ENCODE measurements at regions not wholly inside any gene's neighbourhood (a gene's known extent, or its start where the extent isn't known, plus 50 kb on each side); places are given as distances from the start of the nearest gene placed in this dataset.

- intact Hi-C loops (cut with micrococcal nuclease) = no loop called here
- no peak overlapping the region for H2AFZ ChIP-seq (ENCODE audit: low read depth, low read length)
- no peaks in the 10 kb centered on the region for H3K9me3 ChIP-seq (replicated peaks; ENCODE audit: control insufficient read depth, insufficient read depth, low read depth, low read length)
- H3K9me1 ChIP-seq (ENCODE audit: control insufficient read depth, insufficient read depth, low read length) = no peaks in the 10 kb centered on the region
- H3K27me3 ChIP-seq (ENCODE audit: control insufficient read depth in 2 of 2, insufficient read depth in 2 of 2, low read length in 2 of 2) = peaks cover 3 to 21% of the 10 kb centered on the region in 2 experiments; a peak in 3 of 5 replicates
- POLR2A ChIA-PET = no interaction called here
- no peaks in the 10 kb centered on the region; the same call in 1 of the 2 replicates for H4K20me1 ChIP-seq (replicated peaks; ENCODE audit: control insufficient read depth, insufficient read depth, low read length)
- no peak for FAIRE-seq
- no TSS peak for BruUV-seq (replicated peaks)
- ATAC-seq = no peak
- H3K4me2 ChIP-seq (ENCODE audit: insufficient read depth, low read length) = no peak overlapping the region
- H3K4me1 ChIP-seq (replicated peaks in 1 of 2; ENCODE audit: control insufficient read depth in 2 of 2, insufficient read depth in 2 of 2, low read length in 2 of 2) = peaks cover 0 to 10% of the 10 kb centered on the region in 2 experiments; a peak in 2 of 5 replicates
- no peaks in the 10 kb centered on the region for H3K36me3 ChIP-seq (ENCODE audit: control insufficient read depth, insufficient read depth, low read length)
- no peak for TF ChIP-seq SNRNP70 (optimal IDR thresholded peaks at IDR 0.05; ENCODE audit: low read depth, low read length)
- TF ChIP-seq NR3C1 (CRISPR knock-in tag; IDR thresholded peaks at IDR 0.05) = no peak
- no peak for TF ChIP-seq PREB (CRISPR knock-in tag; IDR thresholded peaks at IDR 0.05)
- no peak for TF ChIP-seq PBX2 (CRISPR knock-in tag; IDR thresholded peaks at IDR 0.05; ENCODE audit: low read depth)
- TF ChIP-seq PBX2 (tag; conservative IDR thresholded peaks at IDR 0.05; ENCODE audit: low read depth) = no peak
- no peak for TF ChIP-seq SIX5 (IDR thresholded peaks at IDR 0.05; ENCODE audit: borderline replicate concordance in 1 of 2, insufficient read depth in 1 of 2, low read depth in 1 of 2, low read length in 2 of 2)
- TF ChIP-seq CCNT2 (IDR thresholded peaks at IDR 0.05; ENCODE audit: borderline replicate concordance, extremely low read depth, insufficient read length, low read depth, low read length) = no peak
- TF ChIP-seq TARDBP (IDR thresholded peaks at IDR 0.05) = no peak
- TF ChIP-seq HNRNPLL (IDR thresholded peaks at IDR 0.05; ENCODE audit: low read depth, low read length, poor library complexity, severe bottlenecking) = no peak
- in situ Hi-C loops (cut with MboI) = no loop called here
- no peak for DNase-seq (ENCODE audit: extremely low read depth in 1 of 4, low spot score in 3 of 4)
- no peak overlapping the region for H3K4me3 ChIP-seq
- no peaks in the 10 kb centered on the region for H3K79me2 ChIP-seq (ENCODE audit: control insufficient read depth, insufficient read depth, low read length)
- CTCF ChIA-PET (ENCODE audit: low intra/inter-chr PET ratio) = no interaction called here
- 0% methylated on average over 2 of the region's 2 CpGs for WGBS (ENCODE audit: insufficient coverage, low coverage, missing lambda C conversion rate)
- no peak overlapping the region for H3K27ac ChIP-seq (ENCODE audit: extremely low read depth, low read depth, low read length)
- no peak overlapping the region for H3K9ac ChIP-seq (ENCODE audit: insufficient read depth in 1 of 2, low read depth in 2 of 2, low read length in 2 of 2)
Measured at GRCh38 chr9:87827341-87827740, 55.3 kb upstream of the SPATA31E1 start.
